ENCODE measurements at regions not wholly inside any gene's neighbourhood (a gene's known extent, or its start where the extent isn't known, plus 50 kb on each side); places are given as distances from the start of the nearest gene placed in this dataset.
"Not testable (repeated sequence)": the region's sequence is repeated elsewhere in the genome, so short reads cannot be mapped to it uniquely, and the experiment has no call there.

- FAIRE-seq, result no peak
These were observed 273.1 kb upstream of the FANCL start for GRCh38 chr2:58514252-58514651.

GRCh38 chr2:58512878-58513277 is 271.8 kb upstream of the FANCL start:
- no peak for FAIRE-seq

- FAIRE-seq, result no peak
These were observed 266.9 kb upstream of the FANCL start for GRCh38 chr2:58508006-58508405.

GRCh38 chr2:58503918-58504317 is 262.8 kb upstream of the FANCL start:
- FAIRE-seq, result no peak

GRCh38 chr2:58502931-58503330 is 261.8 kb upstream of the FANCL start:
- no peak for FAIRE-seq

- FAIRE-seq, result no peak
These were observed 260.4 kb upstream of the FANCL start for GRCh38 chr2:58501371-58502160.

- no peak for FAIRE-seq
These were observed 256.0 kb upstream of the FANCL start for GRCh38 chr2:58497168-58497567.

GRCh38 chr2:58495806-58496205 is 254.7 kb upstream of the FANCL start:
- no peak for FAIRE-seq

- no peak for FAIRE-seq
These were observed 253.0 kb upstream of the FANCL start for GRCh38 chr2:58494071-58494501.

- FAIRE-seq, result no peak
These were observed 243.5 kb upstream of the FANCL start for GRCh38 chr2:58484629-58485028.

- no peak for FAIRE-seq
These were observed 243.1 kb upstream of the FANCL start for GRCh38 chr2:58484221-58484620.

GRCh38 chr2:58483307-58483706 is 242.2 kb upstream of the FANCL start:
- FAIRE-seq, result no peak

GRCh38 chr2:58481670-58482069 is 240.5 kb upstream of the FANCL start:
- no peak for FAIRE-seq

- FAIRE-seq, result no peak
These were observed 239.0 kb upstream of the FANCL start for GRCh38 chr2:58480141-58480540.

- FAIRE-seq, result no peak
These were observed 238.5 kb upstream of the FANCL start for GRCh38 chr2:58479535-58480140.

- FAIRE-seq, result no peak
These were observed 235.4 kb upstream of the FANCL start for GRCh38 chr2:58476556-58476955.

GRCh38 chr2:58475756-58476155 is 234.6 kb upstream of the FANCL start:
- FAIRE-seq, result no peak

GRCh38 chr2:58473165-58473564 is 232.0 kb upstream of the FANCL start:
- FAIRE-seq, result no peak

- FAIRE-seq, result no peak
These were observed 225.7 kb upstream of the FANCL start for GRCh38 chr2:58466804-58467203.

- not testable (repeated sequence) for FAIRE-seq
These were observed 224.9 kb upstream of the FANCL start for GRCh38 chr2:58466021-58466420.

- FAIRE-seq, result no peak
These were observed 219.5 kb upstream of the FANCL start for GRCh38 chr2:58460670-58461069.

GRCh38 chr2:58449286-58450010 is 208.3 kb upstream of the FANCL start:
- no peak for FAIRE-seq

- FAIRE-seq, result no peak
These were observed 207.7 kb upstream of the FANCL start for GRCh38 chr2:58448845-58449244.

- FAIRE-seq, result no peak
These were observed 207.0 kb upstream of the FANCL start for GRCh38 chr2:58448065-58448507.
